H1 (cell line): ENCODE measurements at regions not wholly inside any gene's neighbourhood (a gene's known extent, or its start where the extent isn't known, plus 50 kb on each side); places are given as distances from the start of the nearest gene placed in this dataset.

Experiments used
- TBP ChIP-seq: IDR thresholded peaks from 2 replicates; pipeline ENCODE4 v1.6.1; 2011; ENCODE audit warnings: low read depth, low read length, improper control_type of control experiment

GRCh38 chr2:5230444-5230843 lies 461.7 kb upstream of the SOX11 start (continued):
- TF ChIP-seq TBP = no peak
